IMR-90 (cell line): ENCODE measurements at regions not wholly inside any gene's neighbourhood (a gene's known extent, or its start where the extent isn't known, plus 50 kb on each side); places are given as distances from the start of the nearest gene placed in this dataset.

Source experiments
- ATAC-seq: fragments of 200-7000 bp; cut with Tn5 transposase; 2 replicates; pipeline ENCODE4 v1.9.1; 2020; ENCODE audit warnings: low read depth, mild to moderate bottlenecking, moderate library complexity
- BruUV-seq: library from RNA; stranded (reverse); fragments of 400-500 nt; replicated peaks from 2 replicates; lab custom pipeline; 2021; lab: Mats Ljungman, UMichigan
- CTCF ChIA-PET: fragments of 300-600 bp; formaldehyde crosslinking; extraction: SDS; loops from one replicate; lab custom pipeline; 2021; ENCODE audit warnings: antibody characterized with exemption; lab: Yijun Ruan, JAX
- POLR2A ChIA-PET: fragments of 300-600 bp; sonication (Branson Sonifier 250); formaldehyde crosslinking; loops from one replicate; lab custom pipeline; 2022; ENCODE audit warnings: antibody characterized with exemption; ENCODE audit not compliant: unreplicated experiment; lab: Charles Lee
- DNase-seq: peaks from one replicate; pipeline ENCODE4 v3.0.0; 2013
- H2AFZ ChIP-seq: replicated peaks from 2 replicates; pipeline ENCODE3; 2013; ENCODE audit warnings: low read length, mild to moderate bottlenecking; ENCODE audit not compliant: poor library complexity
- H2AK5ac ChIP-seq: 2 replicates; pipeline ENCODE4 v1.6.1; 2013; ENCODE audit warnings: low read depth, low read length, inconsistent platforms
- H2AK9ac ChIP-seq: replicated peaks from 2 replicates; pipeline ENCODE3; 2013; ENCODE audit warnings: mild to moderate bottlenecking, low read depth, low read length, moderate library complexity; ENCODE audit not compliant: poor library complexity
- H2BK120ac ChIP-seq: 2 replicates; pipeline ENCODE4 v1.6.1; 2013; ENCODE audit warnings: low read depth, low read length, inconsistent platforms
- H2BK15ac ChIP-seq: 3 replicates; pipeline ENCODE4 v1.6.1; 2013; ENCODE audit warnings: low read depth, low read length, inconsistent platforms
- H2BK20ac ChIP-seq: 2 replicates; pipeline ENCODE4 v1.6.1; 2013; ENCODE audit warnings: low read depth, mild to moderate bottlenecking, inconsistent platforms, low read length, moderate library complexity
- H2BK5ac ChIP-seq: 2 replicates; pipeline ENCODE4 v1.6.1; 2013; ENCODE audit warnings: mild to moderate bottlenecking, low read depth, low read length, inconsistent platforms; ENCODE audit not compliant: poor library complexity, severe bottlenecking
- H3K14ac ChIP-seq: replicated peaks from 2 replicates; pipeline ENCODE4 v1.6.1; 2013; ENCODE audit warnings: low read depth, low read length, inconsistent platforms
- H3K18ac ChIP-seq: 2 replicates; pipeline ENCODE4 v1.6.1; 2013; ENCODE audit warnings: low read depth, low read length, control low read depth
- H3K23ac ChIP-seq: 2 replicates; pipeline ENCODE4 v1.6.1; 2013; ENCODE audit warnings: low read depth, low read length, inconsistent platforms
- H3K27ac ChIP-seq: 2 replicates; pipeline ENCODE4 v1.5.1; 2013; ENCODE audit warnings: mild to moderate bottlenecking, control low read depth, low read length; ENCODE audit not compliant: insufficient read depth
- H3K27me3 ChIP-seq: 2 replicates; pipeline ENCODE4 v1.6.1; 2013; ENCODE audit warnings: low read length; ENCODE audit not compliant: control insufficient read depth, insufficient read depth
- H3K36me3 ChIP-seq: 2 replicates; pipeline ENCODE4 v1.6.1; 2013; ENCODE audit warnings: low read length, mixed read lengths; ENCODE audit not compliant: control insufficient read depth, insufficient read depth
- H3K4ac ChIP-seq: 2 replicates; pipeline ENCODE4 v1.6.1; 2013; ENCODE audit warnings: low read depth, low read length, inconsistent platforms
- H3K4me1 ChIP-seq: 2 replicates; pipeline ENCODE4 v1.6.1; 2013; ENCODE audit warnings: low read length, mixed read lengths; ENCODE audit not compliant: control insufficient read depth, insufficient read depth
- H3K4me2 ChIP-seq: 2 replicates; pipeline ENCODE4 v1.6.1; 2013; ENCODE audit warnings: low read depth, mild to moderate bottlenecking, control low read depth, low read length, moderate library complexity
- H3K4me3 ChIP-seq: 2 replicates; pipeline ENCODE4 v1.5.1; 2013; ENCODE audit warnings: low read depth, mild to moderate bottlenecking, control low read depth, low read length, moderate library complexity; ENCODE audit not compliant: insufficient read depth
- H3K56ac ChIP-seq: 2 replicates; pipeline ENCODE4 v1.6.1; 2013; ENCODE audit warnings: low read length, inconsistent platforms; ENCODE audit not compliant: insufficient read depth; ENCODE audit errors: extremely low read depth
- H3K79me1 ChIP-seq, 2 experiments: 2 replicates each; pipeline ENCODE4 v1.6.1; 2013; ENCODE audit warnings: low read length in 2 of 2, inconsistent platforms in 1 of 2, low read depth in 1 of 2
- H3K9ac ChIP-seq: 2 replicates; pipeline ENCODE4 v1.6.1; 2013; ENCODE audit warnings: low read depth, low read length, control low read depth
- H3K9me1 ChIP-seq: 2 replicates; pipeline ENCODE4 v1.6.1; 2013; ENCODE audit warnings: low read length, inconsistent platforms; ENCODE audit not compliant: insufficient read depth
- H3K9me3 ChIP-seq: 2 replicates; pipeline ENCODE4 v1.6.1; 2013; ENCODE audit warnings: low read length; ENCODE audit not compliant: control insufficient read depth, insufficient read depth
- H4K20me1 ChIP-seq: 2 replicates; pipeline ENCODE4 v1.6.1; 2013; ENCODE audit warnings: low read length, inconsistent platforms; ENCODE audit not compliant: insufficient read depth
- H4K5ac ChIP-seq: 2 replicates; pipeline ENCODE4 v1.6.1; 2013; ENCODE audit warnings: mild to moderate bottlenecking, low read depth, low read length, control low read depth
- H4K8ac ChIP-seq, 2 experiments: 2 replicates each; pipeline ENCODE4 v1.6.1; 2013; ENCODE audit warnings: low read depth in 2 of 2, low read length in 2 of 2, control low read depth in 1 of 2, inconsistent platforms in 1 of 2
- H4K91ac ChIP-seq: 2 replicates; pipeline ENCODE4 v1.6.1; 2013; ENCODE audit warnings: low read depth, low read length, inconsistent platforms; ENCODE audit not compliant: insufficient read depth
- BHLHE40 ChIP-seq: fragments of 150-350 bp; IDR thresholded peaks from 2 replicates; pipeline ENCODE4 v1.6.1; 2016; ENCODE audit warnings: mild to moderate bottlenecking, low read depth, low read length
- CTCF ChIP-seq: conservative IDR thresholded peaks from 2 replicates; pipeline ENCODE4 v1.5.1; 2012; ENCODE audit warnings: mild to moderate bottlenecking, low read depth, low read length, improper control_type of control experiment
- WGBS, 2 experiments: methylation state at CpG; one replicate each; pipeline versions ENCODE4 v1.1.5 to v1.1.7; 2013; ENCODE audit warnings: missing lambda C conversion rate in 2 of 2; ENCODE audit not compliant: insufficient read length in 1 of 2; ENCODE audit errors: extremely low coverage in 2 of 2; 5-methylcytosine and 5-hydroxymethylcytosine counted together
- dilution Hi-C: fragments of 300-500 bp; cut with HindIII; formaldehyde crosslinking; loops from one replicate; pipeline ENCODE4 v1.14.3; 2018; ENCODE audit warnings: low sequenced_read_pairs; ENCODE audit not compliant: unreplicated experiment
- in situ Hi-C: fragments of 300-500 bp; cut with MboI; formaldehyde crosslinking; loops from 3 replicates; pipeline ENCODE4 v1.14.3; 2019; ENCODE audit warnings: low sequenced_read_pairs, inconsistent platforms, mixed read lengths
- intact Hi-C: fragments of 100-400 bp; cut with micrococcal nuclease; formaldehyde crosslinking; loops from 2 replicates; pipeline ENCODE4 v1.10.0; 2022

- DNase-seq (peak; percentile 86), ATAC-seq (peak; percentile 93)
- Histone ChIP-seq H3K9ac (no peak overlapping the region), H2BK15ac (no peak overlapping the region), H3K27ac (no peak overlapping the region), H3K79me1 (no peaks in the 10 kb centered on the region), H3K36me3 (no peaks in the 10 kb centered on the region), H2AK9ac (no peak overlapping the region), H4K20me1 (no peaks in the 10 kb centered on the region), H3K56ac (no peak overlapping the region), H3K18ac (no peak overlapping the region), H3K9me3 (no peaks in the 10 kb centered on the region), H3K4me1 (no peaks in the 10 kb centered on the region; the same call in 1 of the 2 replicates), H2BK20ac (no peak overlapping the region), H4K8ac (no peak overlapping the region), H3K14ac (no peak overlapping the region), H3K23ac (no peak overlapping the region), H3K27me3 (peaks cover 13% of the 10 kb centered on the region), H3K4me2 (peak overlapping the region; percentile 10), H4K5ac (no peak overlapping the region), H2AK5ac (no peak overlapping the region), H3K4ac (no peak overlapping the region), H3K4me3 (no peak overlapping the region), H2BK5ac (no peak overlapping the region), H2AFZ (peak overlapping the region; percentile 46), H2BK120ac (no peak overlapping the region), H4K91ac (no peak overlapping the region), H3K9me1 (no peaks in the 10 kb centered on the region)
- TF ChIP-seq CTCF (no peak), BHLHE40 (peak; percentile 34; the same call in 1 of the 2 replicates)
- in situ Hi-C loops = no loop called here
- ChIA-PET CTCF (no interaction called here), POLR2A (no interaction called here)
- intact Hi-C loops = no loop called here
- dilution Hi-C loops = no loop called here
- WGBS, 2 experiments = 0% methylated on average over 2 of the region's 16 CpGs; no CpG with 5 or more reads in 1 of the 2 experiments
- BruUV-seq = no TSS peak
These were observed 116.3 kb upstream of the SOD1 start for GRCh38 chr21:31543191-31543590.
